ENCODE measurements at regions not wholly inside any gene's neighbourhood (a gene's known extent, or its start where the extent isn't known, plus 50 kb on each side); places are given as distances from the start of the nearest gene placed in this dataset.

DNA sequence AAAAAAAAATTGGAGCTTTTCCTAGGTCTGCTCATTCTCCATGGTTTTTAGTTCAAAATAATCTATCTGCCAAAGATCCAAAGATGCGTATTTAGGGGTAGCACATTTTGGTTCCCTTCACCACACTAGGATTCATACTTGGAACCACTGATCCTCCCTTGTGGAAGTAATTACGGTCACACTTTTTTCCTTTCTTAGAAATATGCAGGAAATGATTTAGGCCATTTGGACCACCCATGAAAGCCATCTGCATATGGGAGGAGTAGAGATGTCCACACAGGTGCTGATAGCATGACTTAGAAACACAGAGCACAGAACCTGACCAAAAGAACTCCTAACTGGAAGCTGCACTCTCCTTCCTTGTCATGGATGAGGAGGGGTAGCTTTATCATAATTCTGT, 105.9 kb upstream of the RAI14 start:
- no peak overlapping the region for H3K4me3 ChIP-seq (ENCODE audit: low read length)
- no peak overlapping the region for H3K27ac Mint-ChIP-seq
- H3K4me1 Mint-ChIP-seq, result peaks cover 3% of the 10 kb centered on the region

GRCh38 chr5:34550964-34551363, 105.2 kb upstream of the RAI14 start:
- Histone ChIP-seq H3K9ac (ENCODE audit: extremely low read depth, low read length, poor library complexity, severe bottlenecking) (no peak overlapping the region), H3K27ac (ENCODE audit: low read depth, low read length) (no peak overlapping the region), H3K36me3 (ENCODE audit: control insufficient read depth, insufficient read depth, low read length) (no peaks in the 10 kb centered on the region), H3K9me3 (ENCODE audit: control insufficient read depth, low read length) (peaks cover 24% of the 10 kb centered on the region), H3K4me3 (ENCODE audit: low read length) (no peak overlapping the region), H3K4me1 (ENCODE audit: control insufficient read depth, insufficient read depth, low read length) (no peaks in the 10 kb centered on the region), H3K27me3 (ENCODE audit: control insufficient read depth, insufficient read depth, low read length, poor library complexity, severe bottlenecking) (no peaks in the 10 kb centered on the region)
- peaks cover 9% of the 10 kb centered on the region for H3K4me1 Mint-ChIP-seq
- no peak overlapping the region for H3K4me3 Mint-ChIP-seq
- WGBS, 2 experiments (ENCODE audit: insufficient coverage in 1 of 2, insufficient read length in 1 of 2), result 0 to 29% methylated on average over 1 to 3 of the region's 3 CpGs
- DNase-seq, result no peak
- H3K27ac Mint-ChIP-seq, result no peak overlapping the region
- peaks cover 18% of the 10 kb centered on the region for H3K9me3 Mint-ChIP-seq
- peaks cover 4% of the 10 kb centered on the region for H3K36me3 Mint-ChIP-seq (ENCODE audit: low read depth)
- no peak for TF ChIP-seq CTCF (conservative IDR thresholded peaks at IDR 0.05)
- H3K27me3 Mint-ChIP-seq (ENCODE audit: insufficient read depth), result no peaks in the 10 kb centered on the region

More for the DNA sequence above, 105.9 kb upstream of the RAI14 start:
- Mint-ChIP-seq H3K9me3 (peaks cover 25% of the 10 kb centered on the region), H3K4me3 (no peak overlapping the region), H3K27me3 (ENCODE audit: insufficient read depth) (no peaks in the 10 kb centered on the region), H3K36me3 (ENCODE audit: low read depth) (peaks cover 5% of the 10 kb centered on the region)
- Histone ChIP-seq H3K27ac (ENCODE audit: low read depth, low read length) (no peak overlapping the region), H3K36me3 (ENCODE audit: control insufficient read depth, insufficient read depth, low read length) (no peaks in the 10 kb centered on the region), H3K4me1 (ENCODE audit: control insufficient read depth, insufficient read depth, low read length) (no peaks in the 10 kb centered on the region), H3K27me3 (ENCODE audit: control insufficient read depth, insufficient read depth, low read length, poor library complexity, severe bottlenecking) (no peaks in the 10 kb centered on the region), H3K9ac (ENCODE audit: extremely low read depth, low read length, poor library complexity, severe bottlenecking) (no peak overlapping the region), H3K9me3 (ENCODE audit: control insufficient read depth, low read length) (peaks cover 31% of the 10 kb centered on the region)
- no peak for TF ChIP-seq CTCF (conservative IDR thresholded peaks at IDR 0.05)
- DNase-seq, result no peak
- 93 to 100% methylated on average over 1 to 2 of the region's 2 CpGs for WGBS, 2 experiments (ENCODE audit: insufficient coverage in 1 of 2, insufficient read length in 1 of 2)

- H3K27me3 ChIP-seq (ENCODE audit: control insufficient read depth, insufficient read depth, low read length, poor library complexity, severe bottlenecking), result no peaks in the 10 kb centered on the region
- Mint-ChIP-seq H3K36me3 (ENCODE audit: low read depth) (peaks cover 3% of the 10 kb centered on the region), H3K27ac (no peak overlapping the region), H3K4me1 (peaks cover 19% of the 10 kb centered on the region), H3K27me3 (ENCODE audit: insufficient read depth) (no peaks in the 10 kb centered on the region), H3K4me3 (no peak overlapping the region), H3K9me3 (peaks cover 9% of the 10 kb centered on the region)
- H3K9ac ChIP-seq (ENCODE audit: extremely low read depth, low read length, poor library complexity, severe bottlenecking), result no peak overlapping the region
- no peak for TF ChIP-seq CTCF (conservative IDR thresholded peaks at IDR 0.05)
- H3K27ac ChIP-seq (ENCODE audit: low read depth, low read length), result no peak overlapping the region
- H3K36me3 ChIP-seq (ENCODE audit: control insufficient read depth, insufficient read depth, low read length), result no peaks in the 10 kb centered on the region
- no peak for DNase-seq
- no peak overlapping the region for H3K4me3 ChIP-seq (ENCODE audit: low read length)
- H3K4me1 ChIP-seq (ENCODE audit: control insufficient read depth, insufficient read depth, low read length), result no peaks in the 10 kb centered on the region
- peaks cover 14% of the 10 kb centered on the region for H3K9me3 ChIP-seq (ENCODE audit: control insufficient read depth, low read length)
- WGBS, 2 experiments (ENCODE audit: insufficient coverage in 1 of 2, insufficient read length in 1 of 2), result 89 to 95% methylated on average over 4 of the region's 4 CpGs
Observed at GRCh38 chr5:34551911-34552433, 104.2 kb upstream of the RAI14 start.

All from endodermal cell (in vitro differentiated cells).